AG04450 (cell line): ENCODE measurements at regions not wholly inside any gene's neighbourhood (a gene's known extent, or its start where the extent isn't known, plus 50 kb on each side); places are given as distances from the start of the nearest gene placed in this dataset.

Experiments used
- CTCF ChIA-PET: fragments of 300-600, 350-600 bp; formaldehyde crosslinking; extraction: SDS; loops from one replicate; lab custom pipeline; 2022; ENCODE audit warnings: antibody characterized with exemption, inconsistent platforms; lab: Charles Lee
- POLR2A ChIA-PET: fragments of 350-600 bp; formaldehyde crosslinking; extraction: SDS; loops from one replicate; lab custom pipeline; 2021; ENCODE audit warnings: antibody characterized with exemption, inconsistent platforms; lab: Yijun Ruan, JAX
- DNase-seq: peaks from one replicate; pipeline ENCODE4 v3.0.0-alpha.2; 2011; ENCODE audit warnings: low read depth, low spot score
- H3K27ac ChIP-seq: one replicate; pipeline ENCODE4 v1.5.1; 2012; ENCODE audit warnings: low read depth, low read length, control low read depth
- H3K27me3 ChIP-seq: one replicate; pipeline ENCODE4 v1.6.0; 2012; ENCODE audit warnings: low read length; ENCODE audit not compliant: control insufficient read depth, insufficient read depth
- H3K4me3 ChIP-seq: 2 replicates; pipeline ENCODE4 v1.5.1; 2011; ENCODE audit warnings: mild to moderate bottlenecking, low read depth, low read length, control low read depth
- H3K9me3 ChIP-seq: 2 replicates; pipeline ENCODE4 v1.5.1; 2012; ENCODE audit warnings: low read length; ENCODE audit not compliant: control insufficient read depth, insufficient read depth
- CTCF ChIP-seq: IDR thresholded peaks from 2 replicates; pipeline ENCODE4 v1.5.1; 2011; ENCODE audit warnings: low read depth, low read length, control low read depth, inconsistent platforms

- ChIA-PET POLR2A (no interaction called here), CTCF (no interaction called here)
- Histone ChIP-seq H3K27ac (no peak overlapping the region), H3K4me3 (no peak overlapping the region), H3K27me3 (no peaks in the 10 kb centered on the region), H3K9me3 (no peaks in the 10 kb centered on the region)
- no peak for TF ChIP-seq CTCF
- no peak for DNase-seq
Observed at GRCh38 chr3:80079886-80080285, 312.1 kb upstream of the ROBO1 start.

GRCh38 chr3:80068459-80068858 is 300.7 kb upstream of the ROBO1 start:
- H3K27ac ChIP-seq, result no peak overlapping the region
- CTCF ChIA-PET, result no interaction called here
- H3K27me3 ChIP-seq, result no peaks in the 10 kb centered on the region
- TF ChIP-seq CTCF, result no peak
- DNase-seq, result no peak
- H3K9me3 ChIP-seq, result no peaks in the 10 kb centered on the region
- POLR2A ChIA-PET, result no interaction called here
- H3K4me3 ChIP-seq, result no peak overlapping the region

- Histone ChIP-seq H3K27me3 (no peaks in the 10 kb centered on the region), H3K4me3 (no peak overlapping the region), H3K9me3 (no peaks in the 10 kb centered on the region), H3K27ac (no peak overlapping the region)
- POLR2A ChIA-PET, result no interaction called here
- TF ChIP-seq CTCF, result no peak
- no peak for DNase-seq
- CTCF ChIA-PET, result no interaction called here
Observed at GRCh38 chr3:80063535-80063934, 295.7 kb upstream of the ROBO1 start.

- POLR2A ChIA-PET, result no interaction called here
- TF ChIP-seq CTCF, result no peak
- H3K4me3 ChIP-seq, result no peak overlapping the region
- DNase-seq, result no peak
- no peaks in the 10 kb centered on the region for H3K27me3 ChIP-seq
- CTCF ChIA-PET, result no interaction called here
- no peak overlapping the region for H3K27ac ChIP-seq
- H3K9me3 ChIP-seq, result no peaks in the 10 kb centered on the region
Observed at GRCh38 chr3:80060664-80061063, 292.9 kb upstream of the ROBO1 start.

- Histone ChIP-seq H3K27me3 (no peaks in the 10 kb centered on the region), H3K9me3 (peaks cover 9% of the 10 kb centered on the region; the same call in 1 of the 2 replicates), H3K4me3 (no peak overlapping the region), H3K27ac (no peak overlapping the region)
- no peak for DNase-seq
- ChIA-PET CTCF (no interaction called here), POLR2A (no interaction called here)
- no peak for TF ChIP-seq CTCF
Observed at GRCh38 chr3:80055306-80055705, 287.5 kb upstream of the ROBO1 start.
